Erythroblast (primary cell): ENCODE measurements at regions not wholly inside any gene's neighbourhood (a gene's known extent, or its start where the extent isn't known, plus 50 kb on each side); places are given as distances from the start of the nearest gene placed in this dataset.

Experiments used
- GATA1 ChIP-seq: IDR thresholded peaks from 2 replicates; pipeline ENCODE4 v1.6.1; 2011; ENCODE audit warnings: low read depth, mild to moderate bottlenecking, control low read depth, low read length, moderate library complexity
- POLR2A ChIP-seq: IDR thresholded peaks from 2 replicates; pipeline ENCODE4 v1.6.1; 2011; ENCODE audit warnings: mild to moderate bottlenecking, low read length

DNA sequence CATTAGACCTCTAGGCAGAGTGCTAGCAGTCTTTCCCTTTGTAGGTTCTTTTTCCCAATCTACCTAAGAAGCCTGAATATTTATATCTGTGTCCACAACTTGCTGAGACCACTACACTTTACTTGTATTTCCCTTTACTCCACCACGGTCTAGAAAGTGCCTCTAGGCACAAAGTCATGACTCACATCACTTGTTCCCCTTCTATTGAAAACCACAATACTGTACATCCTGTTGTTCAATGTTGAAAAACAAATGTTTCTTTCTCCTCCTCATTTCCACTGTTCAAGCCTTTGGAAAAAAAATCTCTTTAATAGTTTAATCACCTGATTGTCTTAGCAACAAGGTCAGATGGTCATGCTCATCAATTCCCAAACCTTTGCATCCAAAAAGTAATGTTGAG, 326.7 kb downstream of the GUCY2F start:
- TF ChIP-seq POLR2A: no peak
- TF ChIP-seq GATA1: no peak
